Fibroblast of lung (primary cell): ENCODE measurements at regions not wholly inside any gene's neighbourhood (a gene's known extent, or its start where the extent isn't known, plus 50 kb on each side); places are given as distances from the start of the nearest gene placed in this dataset.

Source experiments
- DNase-seq, 2 donors: peaks; one replicate each; pipeline versions ENCODE4 v3.0.0 to v3.0.0-alpha.2; 2010; ENCODE audit warnings: low read depth in 2 of 2
- H2AFZ ChIP-seq: 2 replicates; pipeline ENCODE4 v1.5.1; 2012; ENCODE audit warnings: low read length, control low read depth, inconsistent platforms
- H3K27ac ChIP-seq: 2 replicates; pipeline ENCODE4 v1.5.1; 2011; ENCODE audit warnings: low read length, control low read depth; ENCODE audit not compliant: insufficient read depth
- H3K27me3 ChIP-seq: 2 replicates; pipeline ENCODE4 v1.5.1; 2011; ENCODE audit warnings: mild to moderate bottlenecking, low read length; ENCODE audit not compliant: control insufficient read depth, insufficient read depth
- H3K36me3 ChIP-seq: 2 replicates; pipeline ENCODE4 v1.5.1; 2011; ENCODE audit warnings: low read length; ENCODE audit not compliant: control insufficient read depth, insufficient read depth
- H3K4me1 ChIP-seq: 2 replicates; pipeline ENCODE4 v1.5.1; 2011; ENCODE audit warnings: low read length; ENCODE audit not compliant: control insufficient read depth, insufficient read depth; ENCODE audit errors: extremely low read depth
- H3K4me2 ChIP-seq: 2 replicates; pipeline ENCODE4 v1.5.1; 2011; ENCODE audit warnings: low read length, control low read depth; ENCODE audit not compliant: insufficient read depth; ENCODE audit errors: extremely low read depth
- H3K4me3 ChIP-seq, 4 experiments: fragments of 200-600 bp in 1 of 4; sonication (generic) in 1 of 4; replicated peaks in 1 of 4; 2 replicates each; pipeline ENCODE4 v1.5.1; 2011 to 2016; ENCODE audit warnings: low read length in 4 of 4, low read depth in 3 of 4, mild to moderate bottlenecking in 3 of 4, control low read depth in 2 of 4, inconsistent platforms in 1 of 4, mixed read lengths in 1 of 4; ENCODE audit not compliant: insufficient read depth in 1 of 4; ENCODE audit errors: control extremely low read depth in 1 of 4
- H3K79me2 ChIP-seq: 2 replicates; pipeline ENCODE4 v1.5.1; 2012; ENCODE audit warnings: mild to moderate bottlenecking, low read length, inconsistent platforms; ENCODE audit not compliant: control insufficient read depth, insufficient read depth
- H3K9ac ChIP-seq: 2 replicates; pipeline ENCODE4 v1.5.1; 2011; ENCODE audit warnings: mild to moderate bottlenecking, low read length, control low read depth; ENCODE audit not compliant: insufficient read depth
- H3K9me3 ChIP-seq: 2 replicates; pipeline ENCODE4 v1.5.1; 2012; ENCODE audit warnings: low read depth, low read length; ENCODE audit not compliant: control insufficient read depth, insufficient read depth
- H4K20me1 ChIP-seq: 2 replicates; pipeline ENCODE4 v1.5.1; 2011; ENCODE audit warnings: low read length; ENCODE audit not compliant: control insufficient read depth, insufficient read depth; ENCODE audit errors: extremely low read depth
- CTCF ChIP-seq, 2 donors: IDR thresholded peaks in 1 of 2; conservative IDR thresholded peaks in 1 of 2; 1 replicate in 1 of 2; 2 replicates in 1 of 2; pipeline ENCODE4 v1.5.1; 2011 to 2012; ENCODE audit warnings: low read length in 2 of 2, control low read depth in 1 of 2, inconsistent platforms in 1 of 2, low read depth in 1 of 2, mild to moderate bottlenecking in 1 of 2
- EZH2 ChIP-seq: IDR thresholded peaks from 2 replicates; pipeline ENCODE4 v1.5.1; 2012; ENCODE audit warnings: low read length, control low read depth, mild to moderate bottlenecking; ENCODE audit errors: missing control alignments

GRCh38 chr7:155144371-155144770 lies 74.2 kb downstream of the HTR5A start:
- no peaks in the 10 kb centered on the region for H3K4me1 ChIP-seq
- no peak for DNase-seq
- H3K4me2 ChIP-seq: no peak overlapping the region
- no peaks in the 10 kb centered on the region for H3K27me3 ChIP-seq
- H3K9me3 ChIP-seq: no peaks in the 10 kb centered on the region
- no peak overlapping the region for H3K9ac ChIP-seq
- TF ChIP-seq EZH2 (no peak), CTCF (conservative IDR thresholded peaks at IDR 0.05 in 1 of 2, IDR thresholded peaks at IDR 0.05 in 1 of 2; ENCODE audit: low read depth in 1 of 2, low read length in 2 of 2) (no peak)
- H4K20me1 ChIP-seq: no peaks in the 10 kb centered on the region
- H3K79me2 ChIP-seq: no peaks in the 10 kb centered on the region
- H2AFZ ChIP-seq: no peak overlapping the region
- H3K27ac ChIP-seq: no peak overlapping the region
- no peak overlapping the region for H3K4me3 ChIP-seq
- no peaks in the 10 kb centered on the region for H3K36me3 ChIP-seq

GRCh38 chr7:155145477-155146255 lies 75.5 kb downstream of the HTR5A start:
- H4K20me1 ChIP-seq: no peaks in the 10 kb centered on the region
- no peak overlapping the region for H2AFZ ChIP-seq
- no peak overlapping the region for H3K27ac ChIP-seq
- H3K4me1 ChIP-seq: no peaks in the 10 kb centered on the region
- H3K27me3 ChIP-seq: no peaks in the 10 kb centered on the region
- H3K9me3 ChIP-seq: no peaks in the 10 kb centered on the region
- no peak overlapping the region for H3K4me3 ChIP-seq
- H3K79me2 ChIP-seq: no peaks in the 10 kb centered on the region
- no peak for TF ChIP-seq CTCF (conservative IDR thresholded peaks at IDR 0.05 in 1 of 2, IDR thresholded peaks at IDR 0.05 in 1 of 2; ENCODE audit: low read depth in 1 of 2, low read length in 2 of 2)
- no peak for TF ChIP-seq EZH2
- no peak for DNase-seq
- no peak overlapping the region for H3K9ac ChIP-seq
- no peak overlapping the region for H3K4me2 ChIP-seq
- H3K36me3 ChIP-seq: no peaks in the 10 kb centered on the region

GRCh38 chr7:155147172-155147571 lies 77.0 kb downstream of the HTR5A start:
- Histone ChIP-seq H3K79me2 (no peaks in the 10 kb centered on the region), H3K9me3 (no peaks in the 10 kb centered on the region), H3K4me3 (no peak overlapping the region), H2AFZ (no peak overlapping the region), H3K36me3 (no peaks in the 10 kb centered on the region), H3K9ac (no peak overlapping the region), H3K27me3 (no peaks in the 10 kb centered on the region), H3K27ac (no peak overlapping the region), H4K20me1 (no peaks in the 10 kb centered on the region), H3K4me2 (no peak overlapping the region), H3K4me1 (no peaks in the 10 kb centered on the region)
- DNase-seq: no peak
- TF ChIP-seq CTCF (conservative IDR thresholded peaks at IDR 0.05 in 1 of 2, IDR thresholded peaks at IDR 0.05 in 1 of 2; ENCODE audit: low read depth in 1 of 2, low read length in 2 of 2) (no peak), EZH2 (no peak)
